Smooth muscle cell (in vitro differentiated cells): ENCODE measurements at regions not wholly inside any gene's neighbourhood (a gene's known extent, or its start where the extent isn't known, plus 50 kb on each side); places are given as distances from the start of the nearest gene placed in this dataset.

ENCODE experiments used
- DNase-seq: peaks from one replicate; lab custom pipeline; 2025; ENCODE audit not compliant: unreplicated experiment; lab: John Stamatoyannopoulos, UW
- H2AFZ ChIP-seq: fragments of 200-600 bp; sonication (generic); 2 replicates; pipeline ENCODE4 v1.6.0; 2016; ENCODE audit warnings: antibody characterized with exemption, low read depth, mild to moderate bottlenecking
- H3F3A ChIP-seq: fragments of 200-600 bp; sonication (generic); 2 replicates; pipeline ENCODE4 v1.6.0; 2017; ENCODE audit warnings: antibody characterized with exemption, low read depth
- H3K27ac ChIP-seq: fragments of 200-600 bp; sonication (generic); 2 replicates; pipeline ENCODE4 v1.5.1; 2016; ENCODE audit warnings: low read depth, mild to moderate bottlenecking
- H3K27me3 ChIP-seq: fragments of 200-600 bp; sonication (generic); 2 replicates; pipeline ENCODE4 v1.6.1; 2016; ENCODE audit warnings: low read depth, mild to moderate bottlenecking
- H3K36me3 ChIP-seq: fragments of 200-600 bp; sonication (generic); 2 replicates; pipeline ENCODE4 v1.5.1; 2016; ENCODE audit warnings: low read depth
- H3K4me1 ChIP-seq: fragments of 200-600 bp; sonication (generic); 2 replicates; pipeline ENCODE4 v1.5.1; 2016; ENCODE audit warnings: low read depth
- H3K4me2 ChIP-seq: fragments of 200-600 bp; sonication (generic); 2 replicates; pipeline ENCODE4 v1.6.0; 2016; ENCODE audit warnings: mild to moderate bottlenecking
- H3K4me3 ChIP-seq: fragments of 200-600 bp; sonication (generic); 2 replicates; pipeline ENCODE4 v1.5.1; 2016; ENCODE audit warnings: mild to moderate bottlenecking
- H3K79me2 ChIP-seq: fragments of 200-600 bp; sonication (generic); 2 replicates; pipeline ENCODE4 v1.6.0; 2016; ENCODE audit warnings: low read depth, mild to moderate bottlenecking
- H3K9ac ChIP-seq: fragments of 200-600 bp; sonication (generic); 2 replicates; pipeline ENCODE4 v1.6.0; 2016; ENCODE audit warnings: low read depth
- H3K9me3 ChIP-seq: fragments of 200-600 bp; sonication (generic); replicated peaks from 2 replicates; pipeline ENCODE4 v1.5.1; 2016; ENCODE audit warnings: low read depth
- H4K20me1 ChIP-seq: fragments of 200-600 bp; sonication (generic); 2 replicates; pipeline ENCODE4 v1.6.0; 2016; ENCODE audit warnings: low read depth
- WGBS: methylation state at CpG from one replicate; pipeline ENCODE4 v1.1.7; 2016; ENCODE audit warnings: low lambda C conversion rate; 5-methylcytosine and 5-hydroxymethylcytosine counted together
- TF ChIP-seq, protein P1 (sequence below): fragments of 200-600 bp; sonication (generic); IDR thresholded peaks from 2 replicates; pipeline ENCODE4 v1.5.1; 2017; ENCODE audit warnings: borderline replicate concordance, mild to moderate bottlenecking, antibody characterized with exemption; ENCODE audit not compliant: insufficient read depth, poor library complexity, severe bottlenecking

DNA sequence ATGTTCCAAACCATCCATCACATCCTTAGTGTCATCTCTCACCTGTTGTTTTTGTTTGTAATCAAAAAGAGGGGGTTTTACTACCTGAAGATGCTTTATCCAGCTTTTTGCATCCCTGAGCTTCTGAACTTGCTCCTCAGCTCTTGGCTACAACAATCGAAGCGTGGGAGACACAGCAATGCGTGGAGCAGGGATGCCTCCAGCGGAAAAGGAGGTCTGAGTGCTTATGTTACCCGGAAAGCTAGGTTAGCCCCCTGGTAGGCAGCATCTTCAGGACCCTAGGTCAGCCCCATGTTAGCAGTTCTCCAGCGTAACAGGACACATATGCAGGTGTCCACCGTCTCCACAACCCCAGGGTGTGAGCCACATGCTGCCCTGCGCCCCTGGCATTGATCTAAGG is 141.5 kb downstream of the RRAGC start:
- WGBS, result 90% methylated on average over 8 of the region's 8 CpGs
- H3K9me3 ChIP-seq, result no peaks in the 10 kb centered on the region
- no peaks in the 10 kb centered on the region for H4K20me1 ChIP-seq
- H3K27me3 ChIP-seq, result peaks cover 9% of the 10 kb centered on the region
- no peaks in the 10 kb centered on the region for H3F3A ChIP-seq
- no peak overlapping the region for H3K27ac ChIP-seq
- no peak overlapping the region for H3K4me3 ChIP-seq
- TF ChIP-seq, protein P1, sequence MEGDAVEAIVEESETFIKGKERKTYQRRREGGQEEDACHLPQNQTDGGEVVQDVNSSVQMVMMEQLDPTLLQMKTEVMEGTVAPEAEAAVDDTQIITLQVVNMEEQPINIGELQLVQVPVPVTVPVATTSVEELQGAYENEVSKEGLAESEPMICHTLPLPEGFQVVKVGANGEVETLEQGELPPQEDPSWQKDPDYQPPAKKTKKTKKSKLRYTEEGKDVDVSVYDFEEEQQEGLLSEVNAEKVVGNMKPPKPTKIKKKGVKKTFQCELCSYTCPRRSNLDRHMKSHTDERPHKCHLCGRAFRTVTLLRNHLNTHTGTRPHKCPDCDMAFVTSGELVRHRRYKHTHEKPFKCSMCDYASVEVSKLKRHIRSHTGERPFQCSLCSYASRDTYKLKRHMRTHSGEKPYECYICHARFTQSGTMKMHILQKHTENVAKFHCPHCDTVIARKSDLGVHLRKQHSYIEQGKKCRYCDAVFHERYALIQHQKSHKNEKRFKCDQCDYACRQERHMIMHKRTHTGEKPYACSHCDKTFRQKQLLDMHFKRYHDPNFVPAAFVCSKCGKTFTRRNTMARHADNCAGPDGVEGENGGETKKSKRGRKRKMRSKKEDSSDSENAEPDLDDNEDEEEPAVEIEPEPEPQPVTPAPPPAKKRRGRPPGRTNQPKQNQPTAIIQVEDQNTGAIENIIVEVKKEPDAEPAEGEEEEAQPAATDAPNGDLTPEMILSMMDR, result no peak
- DNase-seq, result no peak
- no peak overlapping the region for H3K4me2 ChIP-seq
- no peak overlapping the region for H2AFZ ChIP-seq
- H3K4me1 ChIP-seq, result no peaks in the 10 kb centered on the region
- H3K9ac ChIP-seq, result no peak overlapping the region
- H3K36me3 ChIP-seq, result no peaks in the 10 kb centered on the region
- no peaks in the 10 kb centered on the region for H3K79me2 ChIP-seq

DNA sequence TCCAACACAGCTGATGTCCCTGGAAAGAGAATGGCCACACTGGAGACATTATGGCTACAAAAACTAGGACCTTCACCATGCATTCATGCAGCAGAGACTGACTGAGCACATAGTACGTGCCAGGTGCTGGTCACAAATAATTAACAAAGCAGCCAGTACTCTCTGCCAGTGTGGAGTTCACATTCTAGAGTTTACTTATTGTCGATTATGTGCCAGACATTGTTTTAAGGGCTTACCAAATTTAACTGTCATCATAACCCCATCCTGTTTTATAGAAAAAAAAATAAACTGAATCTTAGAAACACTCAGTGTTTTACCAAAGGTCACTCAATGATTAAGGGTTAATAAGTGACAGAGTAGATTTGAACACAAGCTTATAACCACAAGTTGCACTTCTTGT is 143.3 kb downstream of the RRAGC start:
- H2AFZ ChIP-seq, result no peak overlapping the region
- no peaks in the 10 kb centered on the region for H3K4me1 ChIP-seq
- H3K9me3 ChIP-seq, result no peaks in the 10 kb centered on the region
- H3K4me3 ChIP-seq, result no peak overlapping the region
- TF ChIP-seq, protein P1, result no peak
- H3K9ac ChIP-seq, result no peak overlapping the region
- H3K4me2 ChIP-seq, result no peak overlapping the region
- no peak overlapping the region for H3K27ac ChIP-seq
- peaks cover 9% of the 10 kb centered on the region for H3K27me3 ChIP-seq
- no peaks in the 10 kb centered on the region for H3K36me3 ChIP-seq
- H3F3A ChIP-seq, result no peaks in the 10 kb centered on the region
- H3K79me2 ChIP-seq, result no peaks in the 10 kb centered on the region
- H4K20me1 ChIP-seq, result no peaks in the 10 kb centered on the region
- DNase-seq, result no peak
- WGBS, result 95% methylated on average over 2 of the region's 2 CpGs

- Histone ChIP-seq H3F3A (no peaks in the 10 kb centered on the region), H4K20me1 (no peaks in the 10 kb centered on the region), H3K9me3 (no peaks in the 10 kb centered on the region), H3K27me3 (peaks cover 9% of the 10 kb centered on the region), H3K4me2 (no peak overlapping the region), H3K79me2 (no peaks in the 10 kb centered on the region), H2AFZ (no peak overlapping the region), H3K27ac (no peak overlapping the region), H3K36me3 (no peaks in the 10 kb centered on the region), H3K4me1 (no peaks in the 10 kb centered on the region), H3K4me3 (no peak overlapping the region), H3K9ac (no peak overlapping the region)
- TF ChIP-seq, protein P1, result no peak
- WGBS, result 94% methylated on average over 9 of the region's 9 CpGs
- no peak for DNase-seq
Observed at GRCh38 chr1:38715415-38715814, 144.2 kb downstream of the RRAGC start.

GRCh38 chr1:38712046-38712445 is 147.5 kb downstream of the RRAGC start:
- no peak overlapping the region for H3K27ac ChIP-seq
- 47% methylated on average over 1 of the region's 1 CpG for WGBS
- H3K4me2 ChIP-seq, result no peak overlapping the region
- no peak overlapping the region for H3K9ac ChIP-seq
- no peaks in the 10 kb centered on the region for H3K36me3 ChIP-seq
- H4K20me1 ChIP-seq, result no peaks in the 10 kb centered on the region
- no peak overlapping the region for H2AFZ ChIP-seq
- no peaks in the 10 kb centered on the region for H3K79me2 ChIP-seq
- H3K27me3 ChIP-seq, result no peaks in the 10 kb centered on the region
- H3F3A ChIP-seq, result no peaks in the 10 kb centered on the region
- H3K4me3 ChIP-seq, result no peak overlapping the region
- TF ChIP-seq, protein P1, result no peak
- no peaks in the 10 kb centered on the region for H3K9me3 ChIP-seq
- no peak for DNase-seq
- no peaks in the 10 kb centered on the region for H3K4me1 ChIP-seq
